Neural cell (in vitro differentiated cells): ENCODE measurements at regions not wholly inside any gene's neighbourhood (a gene's known extent, or its start where the extent isn't known, plus 50 kb on each side); places are given as distances from the start of the nearest gene placed in this dataset.

ENCODE experiments used
- EP300 ChIP-seq: fragments of 450-650 bp; conservative IDR thresholded peaks from 2 replicates; pipeline ENCODE4 v1.6.1; 2014; ENCODE audit warnings: antibody characterized with exemption, mild to moderate bottlenecking, moderate library complexity; ENCODE audit not compliant: poor library complexity, severe bottlenecking
- POLR2AphosphoS5 ChIP-seq: IDR thresholded peaks from 2 replicates; pipeline ENCODE4 v1.6.1; 2012

DNA sequence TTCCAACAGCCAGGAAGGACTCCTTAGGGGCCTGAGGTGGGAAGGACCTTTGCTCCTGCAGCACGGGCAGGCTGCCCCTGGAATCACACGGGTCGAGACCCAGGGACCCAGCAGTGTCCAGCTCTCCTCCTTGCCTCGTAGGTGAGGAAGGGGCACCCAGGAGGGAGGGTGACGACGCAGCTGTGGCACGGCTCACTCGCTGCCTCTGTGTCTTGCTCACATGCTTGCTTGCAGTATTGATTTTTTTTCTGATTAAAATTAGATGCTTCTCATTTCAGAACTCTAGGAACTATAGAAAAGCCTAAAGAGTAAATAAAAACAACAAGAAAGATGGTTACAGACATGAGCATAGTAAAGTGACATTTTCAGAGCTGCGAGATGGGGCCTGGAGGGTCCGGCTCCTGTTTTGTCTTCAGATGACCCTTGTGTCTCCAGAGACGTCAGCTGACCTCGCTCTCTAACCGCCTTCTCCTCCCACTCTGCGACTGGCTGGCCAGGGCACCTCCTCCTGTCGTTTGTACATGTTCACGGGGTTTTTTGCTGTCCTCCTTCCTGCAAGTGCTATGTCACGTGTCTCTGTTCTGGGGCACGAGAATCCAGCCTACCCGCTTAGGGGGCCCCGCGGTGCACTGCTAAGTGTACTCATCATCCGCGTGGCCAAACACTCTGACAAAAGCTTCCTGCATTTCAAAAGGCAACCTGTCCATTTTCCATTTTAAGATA, 65.7 kb upstream of the ZNF236 start:
- TF ChIP-seq EP300: no peak
- no peak for TF ChIP-seq POLR2AphosphoS5
